ENCODE measurements at regions not wholly inside any gene's neighbourhood (a gene's known extent, or its start where the extent isn't known, plus 50 kb on each side); places are given as distances from the start of the nearest gene placed in this dataset.

- DNase-seq (no peak), ATAC-seq (no peak), FAIRE-seq (no peak)
- Histone ChIP-seq H3K4me1 (no peaks in the 10 kb centered on the region), H3K36me3 (no peaks in the 10 kb centered on the region), H3K27ac (no peak overlapping the region), H3K27me3 (no peaks in the 10 kb centered on the region), H3K4me3 (no peak overlapping the region), H3K9me3 (no peaks in the 10 kb centered on the region)
- no peak for TF ChIP-seq CTCF (IDR thresholded peaks at IDR 0.05)
- WGBS, 2 donors = 27 to 31% methylated on average over 1 of the region's 1 CpG
- intact Hi-C loops (cut with DNase I) = no loop called here
Measured at GRCh38 chr9:73596321-73596720, 444.7 kb downstream of the ANXA1 start.

- intact Hi-C loops (cut with DNase I) = no loop called here
- no peak for FAIRE-seq
- WGBS, 2 donors = 54 to 59% methylated on average over 5 of the region's 5 CpGs
Measured at GRCh38 chr9:73597039-73597438, 445.4 kb downstream of the ANXA1 start.

GRCh38 chr9:73597771-73598170, 446.1 kb downstream of the ANXA1 start:
- TF ChIP-seq CTCF (IDR thresholded peaks at IDR 0.05) = no peak
- intact Hi-C loops (cut with DNase I) = no loop called here
- H3K36me3 ChIP-seq = no peaks in the 10 kb centered on the region
- FAIRE-seq = no peak
- WGBS, 2 donors = 7 to 16% methylated on average over 4 of the region's 4 CpGs
- no peaks in the 10 kb centered on the region for H3K4me1 ChIP-seq
- ATAC-seq = no peak
- no peaks in the 10 kb centered on the region for H3K9me3 ChIP-seq
- no peak overlapping the region for H3K4me3 ChIP-seq
- no peak for DNase-seq
- H3K27me3 ChIP-seq = peaks cover 0 to 6% (median 0%) of the 10 kb centered on the region in 4 donors
- H3K27ac ChIP-seq = no peak overlapping the region

More at GRCh38 chr9:73597039-73597438, 445.4 kb downstream of the ANXA1 start:
- no peak for TF ChIP-seq CTCF (IDR thresholded peaks at IDR 0.05)
- Histone ChIP-seq H3K4me3 (no peak overlapping the region), H3K27ac (no peak overlapping the region), H3K9me3 (no peaks in the 10 kb centered on the region), H3K27me3 (peaks cover 0 to under 1% (median 0%) of the 10 kb centered on the region in 4 donors), H3K36me3 (no peaks in the 10 kb centered on the region), H3K4me1 (no peaks in the 10 kb centered on the region)
- ATAC-seq (no peak), DNase-seq (no peak)

GRCh38 chr9:73609381-73609780, 457.7 kb downstream of the ANXA1 start:
- Histone ChIP-seq H3K36me3 (no peaks in the 10 kb centered on the region), H3K4me1 (no peaks in the 10 kb centered on the region), H3K9me3 (no peaks in the 10 kb centered on the region), H3K27me3 (no peaks in the 10 kb centered on the region), H3K27ac (no peak overlapping the region), H3K4me3 (no peak overlapping the region)
- DNase-seq = no peak
- no peak for FAIRE-seq
- TF ChIP-seq CTCF (IDR thresholded peaks at IDR 0.05) = no peak
- 8 to 12% methylated on average over 1 of the region's 1 CpG for WGBS, 2 donors
- intact Hi-C loops (cut with DNase I) = no loop called here
- no peak for ATAC-seq

- no peak for TF ChIP-seq CTCF (IDR thresholded peaks at IDR 0.05)
- no peak for ATAC-seq
- intact Hi-C loops (cut with DNase I) = no loop called here
- no peaks in the 10 kb centered on the region for H3K4me1 ChIP-seq
- H3K4me3 ChIP-seq = no peak overlapping the region
- 35 to 49% methylated on average over 2 of the region's 2 CpGs for WGBS, 2 donors
- no peaks in the 10 kb centered on the region for H3K9me3 ChIP-seq
- H3K27ac ChIP-seq = no peak overlapping the region
- H3K27me3 ChIP-seq = no peaks in the 10 kb centered on the region
- no peak for FAIRE-seq
- no peak for DNase-seq
- no peaks in the 10 kb centered on the region for H3K36me3 ChIP-seq
Measured at GRCh38 chr9:73611032-73611431, 459.4 kb downstream of the ANXA1 start.
